Neural cell (in vitro differentiated cells): ENCODE measurements at regions not wholly inside any gene's neighbourhood (a gene's known extent, or its start where the extent isn't known, plus 50 kb on each side); places are given as distances from the start of the nearest gene placed in this dataset.

Experiments used
- H2AFZ ChIP-seq: fragments of 200-600, 300-800 bp; sonication (generic), shearing (Covaris generic); 2 replicates; pipeline ENCODE4 v1.6.0; 2014; ENCODE audit warnings: low read depth, mild to moderate bottlenecking, antibody characterized with exemption, low read length, moderate library complexity
- H3F3A ChIP-seq: fragments of 200-600 bp; shearing (Covaris generic); 2 replicates; pipeline ENCODE4 v1.6.1; 2016; ENCODE audit warnings: mild to moderate bottlenecking, moderate library complexity, mixed read lengths, antibody characterized with exemption, low read length; ENCODE audit not compliant: insufficient read depth, poor library complexity, severe bottlenecking
- H3K27ac ChIP-seq: fragments of 200-600, 300-800 bp; sonication (generic), shearing (Covaris generic); 2 replicates; pipeline ENCODE4 v1.5.1; 2014; ENCODE audit warnings: mild to moderate bottlenecking, low read length, moderate library complexity
- H3K27me3 ChIP-seq: fragments of 300-800, 200-600 bp; sonication (generic), shearing (Covaris generic); 2 replicates; pipeline ENCODE4 v1.6.0; 2014; ENCODE audit warnings: mild to moderate bottlenecking, low read depth, low read length, moderate library complexity; ENCODE audit not compliant: insufficient read depth
- H3K36me3 ChIP-seq: fragments of 300-800, 200-600 bp; sonication (generic), shearing (Covaris generic); 2 replicates; pipeline ENCODE4 v1.5.1; 2014; ENCODE audit warnings: mild to moderate bottlenecking, antibody characterized with exemption, low read length, moderate library complexity; ENCODE audit not compliant: insufficient read depth
- H3K4me2 ChIP-seq: fragments of 300-800, 200-600 bp; sonication (generic), shearing (Covaris generic); 2 replicates; pipeline ENCODE4 v1.6.0; 2014; ENCODE audit warnings: mild to moderate bottlenecking, low read length
- H3K4me3 ChIP-seq: fragments of 300-800, 200-600 bp; sonication (generic), shearing (Covaris generic); 2 replicates; pipeline ENCODE4 v1.5.1; 2014; ENCODE audit warnings: mild to moderate bottlenecking, low read length, moderate library complexity
- H3K79me2 ChIP-seq: fragments of 200-600 bp; shearing (Covaris generic); replicated peaks from 2 replicates; pipeline ENCODE4 v1.6.0; 2014; ENCODE audit warnings: mild to moderate bottlenecking, low read length, moderate library complexity; ENCODE audit not compliant: insufficient read depth
- H3K9ac ChIP-seq: fragments of 300-800, 200-600 bp; sonication (generic), shearing (Covaris generic); 2 replicates; pipeline ENCODE4 v1.6.1; 2016; ENCODE audit warnings: mild to moderate bottlenecking, low read length, mixed read lengths
- H3K9me2 ChIP-seq: fragments of 200-600 bp; shearing (Covaris generic); 2 replicates; pipeline ENCODE4 v1.6.1; 2016; ENCODE audit warnings: mild to moderate bottlenecking, low read length, mixed read lengths; ENCODE audit not compliant: insufficient read depth
- H3K9me3 ChIP-seq: fragments of 200-600, 300-800 bp; sonication (generic), shearing (Covaris generic); 2 replicates; pipeline ENCODE4 v1.6.1; 2016; ENCODE audit warnings: mild to moderate bottlenecking, mixed run types, low read length, moderate library complexity, mixed read lengths
- H4K20me1 ChIP-seq: fragments of 200-600 bp; shearing (Covaris generic); 2 replicates; pipeline ENCODE4 v1.6.1; 2016; ENCODE audit warnings: mild to moderate bottlenecking, mixed run types; ENCODE audit not compliant: insufficient read depth
- EP300 ChIP-seq: fragments of 450-650 bp; conservative IDR thresholded peaks from 2 replicates; pipeline ENCODE4 v1.6.1; 2014; ENCODE audit warnings: antibody characterized with exemption, mild to moderate bottlenecking, moderate library complexity; ENCODE audit not compliant: poor library complexity, severe bottlenecking
- EZH2 ChIP-seq: fragments of 200-600, 300-800 bp; shearing (Covaris generic), sonication (generic); IDR thresholded peaks from 2 replicates; pipeline ENCODE4 v1.6.1; 2014; ENCODE audit warnings: antibody characterized with exemption, low read length, borderline replicate concordance, mild to moderate bottlenecking; ENCODE audit not compliant: insufficient read depth, poor library complexity, severe bottlenecking
- MXI1 ChIP-seq: fragments of 450-650 bp; conservative IDR thresholded peaks from 2 replicates; pipeline ENCODE4 v1.6.1; 2014; ENCODE audit warnings: antibody characterized with exemption, mild to moderate bottlenecking; ENCODE audit not compliant: poor library complexity, severe bottlenecking
- POLR2AphosphoS5 ChIP-seq: IDR thresholded peaks from 2 replicates; pipeline ENCODE4 v1.6.1; 2012
- RAD21 ChIP-seq: fragments of 450-650 bp; conservative IDR thresholded peaks from 2 replicates; pipeline ENCODE4 v1.6.1; 2014; ENCODE audit warnings: antibody characterized with exemption, mild to moderate bottlenecking, moderate library complexity
- REST ChIP-seq: IDR thresholded peaks from 2 replicates; pipeline ENCODE4 v1.6.1; 2012; ENCODE audit warnings: borderline replicate concordance
- SMC3 ChIP-seq: fragments of 450-650 bp; conservative IDR thresholded peaks from 2 replicates; pipeline ENCODE4 v1.6.1; 2014; ENCODE audit warnings: antibody characterized with exemption, mild to moderate bottlenecking, moderate library complexity; ENCODE audit not compliant: poor library complexity
- TAF1 ChIP-seq: IDR thresholded peaks from 2 replicates; pipeline ENCODE4 v1.6.1; 2012; ENCODE audit warnings: low read depth

- Histone ChIP-seq H3K27ac (no peak overlapping the region), H3K9ac (no peak overlapping the region), H3F3A (no peaks in the 10 kb centered on the region), H2AFZ (no peak overlapping the region), H3K4me3 (peak overlapping the region; percentile 45), H3K9me3 (no peaks in the 10 kb centered on the region), H3K79me2 (no peaks in the 10 kb centered on the region), H3K27me3 (peaks cover 12% of the 10 kb centered on the region), H3K9me2 (no peaks in the 10 kb centered on the region), H3K36me3 (no peaks in the 10 kb centered on the region), H4K20me1 (no peaks in the 10 kb centered on the region), H3K4me2 (no peak overlapping the region)
- TF ChIP-seq REST (peak; percentile 5), EP300 (no peak)
These were observed 190.3 kb downstream of the SATB1 start for GRCh38 chr3:18234717-18235335.

GRCh38 chr3:18233987-18234716 is 191.0 kb downstream of the SATB1 start:
- Histone ChIP-seq H3K36me3 (no peaks in the 10 kb centered on the region), H3K9ac (no peak overlapping the region), H2AFZ (no peak overlapping the region), H3K79me2 (no peaks in the 10 kb centered on the region), H3K4me2 (no peak overlapping the region), H3K4me3 (peak overlapping the region; percentile 45), H3K27ac (no peak overlapping the region), H4K20me1 (no peaks in the 10 kb centered on the region), H3F3A (no peaks in the 10 kb centered on the region), H3K27me3 (peaks cover 12% of the 10 kb centered on the region), H3K9me2 (no peaks in the 10 kb centered on the region), H3K9me3 (no peaks in the 10 kb centered on the region)
- TF ChIP-seq EZH2, result no peak
- TF ChIP-seq REST, result peak; percentile 35

GRCh38 chr3:18232317-18232716 is 192.8 kb downstream of the SATB1 start:
- no peaks in the 10 kb centered on the region for H3K79me2 ChIP-seq
- H3K36me3 ChIP-seq, result no peaks in the 10 kb centered on the region
- no peaks in the 10 kb centered on the region for H3K9me3 ChIP-seq
- H3F3A ChIP-seq, result no peaks in the 10 kb centered on the region
- no peak overlapping the region for H3K4me3 ChIP-seq
- no peaks in the 10 kb centered on the region for H4K20me1 ChIP-seq
- no peak overlapping the region for H3K4me2 ChIP-seq
- H2AFZ ChIP-seq, result no peak overlapping the region
- no peaks in the 10 kb centered on the region for H3K9me2 ChIP-seq
- H3K27me3 ChIP-seq, result peaks cover 12% of the 10 kb centered on the region
- H3K9ac ChIP-seq, result no peak overlapping the region
- H3K27ac ChIP-seq, result no peak overlapping the region
- no peak for TF ChIP-seq MXI1
- no peak for TF ChIP-seq TAF1
- no peak for TF ChIP-seq REST
- no peak for TF ChIP-seq SMC3
- TF ChIP-seq EZH2, result no peak
- TF ChIP-seq EP300, result no peak
- no peak for TF ChIP-seq RAD21
- no peak for TF ChIP-seq POLR2AphosphoS5
